SIG-M5 treated with dmso at 0.1 percent for 504 hours (cell line): ENCODE measurements at regions not wholly inside any gene's neighbourhood (a gene's known extent, or its start where the extent isn't known, plus 50 kb on each side); places are given as distances from the start of the nearest gene placed in this dataset.

Source experiments
- DNase-seq: peaks from one replicate; lab custom pipeline; 2025; ENCODE audit not compliant: unreplicated experiment; lab: John Stamatoyannopoulos, UW

- no peak for DNase-seq
These were observed 158.0 kb upstream of the PCDH10 start for GRCh38 chr4:132991111-132991510.

GRCh38 chr4:132992686-132993085, 156.4 kb upstream of the PCDH10 start:
- no peak for DNase-seq

- no peak for DNase-seq
These were observed 150.4 kb upstream of the PCDH10 start for GRCh38 chr4:132998585-132999230.

GRCh38 chr4:133000012-133000411, 149.1 kb upstream of the PCDH10 start:
- no peak for DNase-seq

GRCh38 chr4:133003169-133003568, 145.9 kb upstream of the PCDH10 start:
- DNase-seq = no peak

- DNase-seq = no peak
These were observed 134.5 kb upstream of the PCDH10 start for GRCh38 chr4:133014473-133015135.

GRCh38 chr4:133045288-133045687, 103.8 kb upstream of the PCDH10 start:
- DNase-seq = no peak

- no peak for DNase-seq
These were observed 102.9 kb upstream of the PCDH10 start for GRCh38 chr4:133046156-133046555.

- DNase-seq = no peak
These were observed 90.4 kb upstream of the PCDH10 start for GRCh38 chr4:133058701-133059100.

GRCh38 chr4:133059117-133059516, 90.0 kb upstream of the PCDH10 start:
- no peak for DNase-seq

GRCh38 chr4:133062851-133063250, 86.2 kb upstream of the PCDH10 start:
- DNase-seq = no peak

GRCh38 chr4:133068083-133068482, 81.0 kb upstream of the PCDH10 start:
- no peak for DNase-seq

GRCh38 chr4:133081246-133081645, 67.8 kb upstream of the PCDH10 start:
- DNase-seq = no peak

- DNase-seq = no peak
These were observed 64.7 kb upstream of the PCDH10 start for GRCh38 chr4:133084421-133084820.

- no peak for DNase-seq
These were observed 53.5 kb upstream of the PCDH10 start for GRCh38 chr4:133095591-133095990.

- no peak for DNase-seq
These were observed 52.1 kb upstream of the PCDH10 start for GRCh38 chr4:133096972-133097371.
